ENCODE measurements at regions not wholly inside any gene's neighbourhood (a gene's known extent, or its start where the extent isn't known, plus 50 kb on each side); places are given as distances from the start of the nearest gene placed in this dataset.

GRCh38 chr6:105713474-105714118 is 310.7 kb upstream of the PREP start:
- no peak overlapping the region for H3K27ac Mint-ChIP-seq
- H3K9me3 ChIP-seq (ENCODE audit: control insufficient read depth, insufficient read depth, low read length): peaks cover 3% of the 10 kb centered on the region
- ATAC-seq (no peak), DNase-seq (no peak)
- peaks cover 25% of the 10 kb centered on the region for H3K36me3 Mint-ChIP-seq
- no peaks in the 10 kb centered on the region for H3K36me3 ChIP-seq (ENCODE audit: control insufficient read depth, insufficient read depth, low read length)
- H3K27ac ChIP-seq (ENCODE audit: low read length): no peak overlapping the region
- H3K27me3 Mint-ChIP-seq (ENCODE audit: low read depth in 2 of 2): peaks cover 5 to 8% of the 10 kb centered on the region in 2 donors
- no CpG with 5 or more reads among the region's 1 CpG for WGBS (ENCODE audit: insufficient coverage)
- peaks cover 6 to 19% of the 10 kb centered on the region in 2 donors for H3K9me3 Mint-ChIP-seq
- no peaks in the 10 kb centered on the region for H3K4me1 Mint-ChIP-seq
- H3K27me3 ChIP-seq (ENCODE audit: control insufficient read depth, insufficient read depth, low read length): no peaks in the 10 kb centered on the region
- no peaks in the 10 kb centered on the region for H3K4me1 ChIP-seq (ENCODE audit: control insufficient read depth, insufficient read depth, low read length)
- TF ChIP-seq CTCF (IDR thresholded peaks at IDR 0.05): no peak
- intact Hi-C loops (cut with micrococcal nuclease): no loop called here
- H3K4me3 Mint-ChIP-seq: no peak overlapping the region
- no peak overlapping the region for H3K4me3 ChIP-seq (ENCODE audit: low read length)

- peaks cover 25% of the 10 kb centered on the region for H3K36me3 Mint-ChIP-seq
- WGBS (ENCODE audit: insufficient coverage): 100% methylated on average over 1 of the region's 2 CpGs
- DNase-seq: no peak
- H3K27me3 ChIP-seq (ENCODE audit: control insufficient read depth, insufficient read depth, low read length): no peaks in the 10 kb centered on the region
- H3K4me3 Mint-ChIP-seq: no peak overlapping the region
- intact Hi-C loops (cut with micrococcal nuclease): no loop called here
- no peaks in the 10 kb centered on the region for H3K4me1 ChIP-seq (ENCODE audit: control insufficient read depth, insufficient read depth, low read length)
- TF ChIP-seq CTCF (IDR thresholded peaks at IDR 0.05): no peak
- peaks cover 3% of the 10 kb centered on the region for H3K9me3 ChIP-seq (ENCODE audit: control insufficient read depth, insufficient read depth, low read length)
- no peaks in the 10 kb centered on the region for H3K36me3 ChIP-seq (ENCODE audit: control insufficient read depth, insufficient read depth, low read length)
- H3K4me3 ChIP-seq (ENCODE audit: low read length): no peak overlapping the region
- no peak for ATAC-seq
- peaks cover 6 to 19% of the 10 kb centered on the region in 2 donors for H3K9me3 Mint-ChIP-seq
- H3K27me3 Mint-ChIP-seq (ENCODE audit: low read depth in 2 of 2): peaks cover 4 to 5% of the 10 kb centered on the region in 2 donors
- H3K27ac Mint-ChIP-seq: no peak overlapping the region
- H3K4me1 Mint-ChIP-seq: no peaks in the 10 kb centered on the region
- H3K27ac ChIP-seq (ENCODE audit: low read length): no peak overlapping the region
These were observed 308.3 kb upstream of the PREP start for GRCh38 chr6:105711216-105711615.

- Mint-ChIP-seq H3K36me3 (no peaks in the 10 kb centered on the region), H3K27me3 (ENCODE audit: low read depth in 2 of 2) (peaks cover 2 to 6% of the 10 kb centered on the region in 2 donors), H3K9me3 (no peaks in the 10 kb centered on the region), H3K4me3 (no peak overlapping the region), H3K4me1 (no peaks in the 10 kb centered on the region), H3K27ac (no peak overlapping the region)
- H3K36me3 ChIP-seq (ENCODE audit: control insufficient read depth, insufficient read depth, low read length): no peaks in the 10 kb centered on the region
- intact Hi-C loops (cut with micrococcal nuclease): no loop called here
- WGBS (ENCODE audit: insufficient coverage): 90% methylated on average over 4 of the region's 5 CpGs
- H3K27me3 ChIP-seq (ENCODE audit: control insufficient read depth, insufficient read depth, low read length): peaks cover 2% of the 10 kb centered on the region
- H3K27ac ChIP-seq (ENCODE audit: low read length): no peak overlapping the region
- no peak for DNase-seq
- H3K9me3 ChIP-seq (ENCODE audit: control insufficient read depth, insufficient read depth, low read length): no peaks in the 10 kb centered on the region
- no peaks in the 10 kb centered on the region for H3K4me1 ChIP-seq (ENCODE audit: control insufficient read depth, insufficient read depth, low read length)
- no peak overlapping the region for H3K4me3 ChIP-seq (ENCODE audit: low read length)
- TF ChIP-seq CTCF (IDR thresholded peaks at IDR 0.05): no peak
- no peak for ATAC-seq
These were observed 302.7 kb upstream of the PREP start for GRCh38 chr6:105705608-105706007.

GRCh38 chr6:105695461-105695860 is 292.6 kb upstream of the PREP start:
- TF ChIP-seq CTCF (IDR thresholded peaks at IDR 0.05): no peak
- Mint-ChIP-seq H3K27me3 (ENCODE audit: low read depth in 2 of 2) (peaks cover 8 to 30% of the 10 kb centered on the region in 2 donors), H3K27ac (no peak overlapping the region), H3K4me3 (no peak overlapping the region), H3K9me3 (no peaks in the 10 kb centered on the region), H3K36me3 (no peaks in the 10 kb centered on the region), H3K4me1 (peaks cover 0 to 3% of the 10 kb centered on the region in 2 donors)
- ATAC-seq (no peak), DNase-seq (no peak)
- no peak overlapping the region for H3K27ac ChIP-seq (ENCODE audit: low read length)
- intact Hi-C loops (cut with micrococcal nuclease): no loop called here
- H3K36me3 ChIP-seq (ENCODE audit: control insufficient read depth, insufficient read depth, low read length): no peaks in the 10 kb centered on the region
- 95% methylated on average over 3 of the region's 3 CpGs for WGBS (ENCODE audit: insufficient coverage)
- no peak overlapping the region for H3K4me3 ChIP-seq (ENCODE audit: low read length)
- peaks cover under 1% of the 10 kb centered on the region for H3K27me3 ChIP-seq (ENCODE audit: control insufficient read depth, insufficient read depth, low read length)
- no peaks in the 10 kb centered on the region for H3K9me3 ChIP-seq (ENCODE audit: control insufficient read depth, insufficient read depth, low read length)
- no peaks in the 10 kb centered on the region for H3K4me1 ChIP-seq (ENCODE audit: control insufficient read depth, insufficient read depth, low read length)

Measured in natural killer cell (primary cell).